ENCODE measurements at regions not wholly inside any gene's neighbourhood (a gene's known extent, or its start where the extent isn't known, plus 50 kb on each side); places are given as distances from the start of the nearest gene placed in this dataset.

- no peaks in the 10 kb centered on the region for H4K20me1 ChIP-seq (ENCODE audit: insufficient read depth, low read length)
- dilution Hi-C loops (cut with HindIII; ENCODE audit: low sequenced_read_pairs, unreplicated experiment) (no loop called here), in situ Hi-C loops (cut with MboI; ENCODE audit: low sequenced_read_pairs) (no loop called here), intact Hi-C loops (cut with micrococcal nuclease) (loop anchor here (5.0 kb wide), 1 partner anchor 368 kb away; no protein-coding TSS in a partner anchor)
- H2AK9ac ChIP-seq (replicated peaks; ENCODE audit: low read depth, low read length, poor library complexity): no peak overlapping the region
- no peak overlapping the region for H4K8ac ChIP-seq (ENCODE audit: low read depth in 2 of 2, low read length in 2 of 2)
- H4K91ac ChIP-seq (ENCODE audit: insufficient read depth, low read depth, low read length): no peak overlapping the region
- ChIA-PET POLR2A (ENCODE audit: unreplicated experiment) (no interaction called here), CTCF (no interaction called here)
- H3K27me3 ChIP-seq (ENCODE audit: control insufficient read depth, insufficient read depth, low read length): no peaks in the 10 kb centered on the region
- H2BK5ac ChIP-seq (ENCODE audit: low read depth, low read length, poor library complexity, severe bottlenecking): no peak overlapping the region
- H3K4ac ChIP-seq (ENCODE audit: low read depth, low read length): no peak overlapping the region
- H2BK20ac ChIP-seq (ENCODE audit: low read depth, low read length): no peak overlapping the region
- TF ChIP-seq RFX5 (IDR thresholded peaks at IDR 0.05; ENCODE audit: low read depth, low read length) (no peak), USF2 (IDR thresholded peaks at IDR 0.05; ENCODE audit: low read depth, low read length) (no peak), MAZ (IDR thresholded peaks at IDR 0.05; ENCODE audit: borderline replicate concordance, low read depth, low read length) (no peak), SMC3 (IDR thresholded peaks at IDR 0.05; ENCODE audit: low read depth, low read length) (no peak), MXI1 (IDR thresholded peaks at IDR 0.05; ENCODE audit: borderline replicate concordance, low read depth, low read length) (no peak), NFE2L2 (IDR thresholded peaks at IDR 0.05; ENCODE audit: low read depth, low read length) (no peak)
- no peak overlapping the region for H3K23ac ChIP-seq (ENCODE audit: low read depth, low read length)
- no peak overlapping the region for H3K27ac ChIP-seq (ENCODE audit: insufficient read depth, low read length)
- no peak overlapping the region for H2BK120ac ChIP-seq (ENCODE audit: low read depth, low read length)
- H2AFZ ChIP-seq (replicated peaks; ENCODE audit: low read length, poor library complexity): no peak overlapping the region
- ATAC-seq (ENCODE audit: low read depth) (no peak), DNase-seq (no peak)
- no peak overlapping the region for H3K56ac ChIP-seq (ENCODE audit: extremely low read depth, insufficient read depth, low read length)
- H3K79me1 ChIP-seq (ENCODE audit: low read depth in 1 of 2, low read length in 2 of 2): no peaks in the 10 kb centered on the region
- H3K4me3 ChIP-seq (ENCODE audit: insufficient read depth, low read depth, low read length): no peak overlapping the region
- H3K14ac ChIP-seq (replicated peaks; ENCODE audit: low read depth, low read length): no peak overlapping the region
- no CpG with 5 or more reads among the region's 1 CpG for WGBS, 2 experiments (ENCODE audit: extremely low coverage in 2 of 2, insufficient read length in 1 of 2)
- no peaks in the 10 kb centered on the region for H3K4me1 ChIP-seq (ENCODE audit: control insufficient read depth, insufficient read depth, low read length)
- H3K9me1 ChIP-seq (ENCODE audit: insufficient read depth, low read length): no peaks in the 10 kb centered on the region
- H3K9ac ChIP-seq (ENCODE audit: low read depth, low read length): no peak overlapping the region
- H4K5ac ChIP-seq (ENCODE audit: low read depth, low read length): no peak overlapping the region
- no peak overlapping the region for H2AK5ac ChIP-seq (ENCODE audit: low read depth, low read length)
- H3K9me3 ChIP-seq (ENCODE audit: control insufficient read depth, insufficient read depth, low read length): peaks cover 3% of the 10 kb centered on the region; the same call in 1 of the 2 replicates
- H3K18ac ChIP-seq (ENCODE audit: low read depth, low read length): no peak overlapping the region
- no TSS peak for BruUV-seq (replicated peaks)
- no peak overlapping the region for H3K4me2 ChIP-seq (ENCODE audit: low read depth, low read length)
- H2BK15ac ChIP-seq (ENCODE audit: low read depth, low read length): no peak overlapping the region
- no peaks in the 10 kb centered on the region for H3K36me3 ChIP-seq (ENCODE audit: control insufficient read depth, insufficient read depth, low read length)
These were observed 103.5 kb upstream of the FXR1 start for GRCh38 chr3:180808823-180809575.
